HepG2 (cell line): ENCODE measurements at regions not wholly inside any gene's neighbourhood (a gene's known extent, or its start where the extent isn't known, plus 50 kb on each side); places are given as distances from the start of the nearest gene placed in this dataset.

Source experiments
- ATAC-seq: fragments of 200-7000 bp; cut with Tn5 transposase; 3 replicates; pipeline ENCODE4 v1.9.1; 2020; ENCODE audit warnings: mild to moderate bottlenecking, moderate library complexity
- BruUV-seq: library from RNA; stranded (reverse); fragments of 400-500 nt; replicated peaks from 2 replicates; lab custom pipeline; 2021; lab: Mats Ljungman, UMichigan
- CTCF ChIA-PET: fragments of 300-600 bp; formaldehyde crosslinking; extraction: SDS; loops from one replicate; lab custom pipeline; 2021; ENCODE audit warnings: low total read pairs, inconsistent platforms, low intra/inter-chr PET ratio; lab: Yijun Ruan, JAX
- POLR2A ChIA-PET: fragments of 350-600 bp; sonication (Branson Sonifier 250); formaldehyde crosslinking; loops from one replicate; lab custom pipeline; 2020; ENCODE audit warnings: antibody characterized with exemption, inconsistent platforms; lab: Yijun Ruan, JAX
- DNase-seq: peaks from one replicate; pipeline ENCODE4 v3.0.0-alpha.2; 2015; ENCODE audit warnings: low spot score
- FAIRE-seq: peaks from 3 replicates; lab custom pipeline; 2011; peaks lifted over from hg19 to GRCh38; lab: Jason Lieb, UNC
- H2AFZ ChIP-seq: one replicate; pipeline ENCODE4 v1.6.1; 2011; ENCODE audit warnings: low read length, inconsistent platforms
- H3K27ac ChIP-seq: fragments of 300-600 bp; 3 replicates; pipeline ENCODE4 v1.8.0; 2011; ENCODE audit warnings: mixed run types, mild to moderate bottlenecking, mixed read lengths, low read length, inconsistent platforms; ENCODE audit not compliant: insufficient read depth; ENCODE audit errors: extremely low read length
- H3K27me3 ChIP-seq, 2 experiments: fragments of 200-600 bp in 1 of 2; 2 replicates in 1 of 2; 3 replicates in 1 of 2; pipeline versions ENCODE4 v1.6.0 to v1.8.0; 2011; ENCODE audit warnings: low read length in 2 of 2, mild to moderate bottlenecking in 2 of 2, moderate library complexity in 2 of 2, inconsistent platforms in 1 of 2; ENCODE audit not compliant: insufficient read depth in 2 of 2, control insufficient read depth in 1 of 2
- H3K36me3 ChIP-seq, 2 experiments: fragments of 200-600 bp in 1 of 2; replicated peaks in 1 of 2; 2 replicates in 1 of 2; 3 replicates in 1 of 2; pipeline versions ENCODE4 v1.5.1 to v1.8.0; 2011; ENCODE audit warnings: low read length in 2 of 2, inconsistent platforms in 1 of 2; ENCODE audit not compliant: insufficient read depth in 2 of 2, control insufficient read depth in 1 of 2
- H3K4me1 ChIP-seq: 2 replicates; pipeline ENCODE4 v1.5.1; 2012; ENCODE audit warnings: low read length, inconsistent platforms; ENCODE audit not compliant: insufficient read depth
- H3K4me2 ChIP-seq: 2 replicates; pipeline ENCODE4 v1.6.0; 2011; ENCODE audit warnings: low read depth, low read length, inconsistent platforms
- H3K4me3 ChIP-seq, 3 experiments: fragments of 200-600 bp in 1 of 3; sonication (generic), shearing (Covaris generic) in 1 of 3; replicated peaks in 1 of 3; 2 replicates each; pipeline ENCODE4 v1.5.1; 2011 to 2016; ENCODE audit warnings: low read length in 3 of 3, inconsistent platforms in 2 of 3, low read depth in 2 of 3, mild to moderate bottlenecking in 2 of 3, control low read depth in 1 of 3, mixed read lengths in 1 of 3; ENCODE audit not compliant: insufficient read depth in 1 of 3
- H3K79me2 ChIP-seq: one replicate; pipeline ENCODE4 v1.6.1; 2011; ENCODE audit warnings: low read length, inconsistent platforms; ENCODE audit not compliant: insufficient read depth
- H3K9ac ChIP-seq: 2 replicates; pipeline ENCODE4 v1.6.0; 2011; ENCODE audit warnings: mild to moderate bottlenecking, low read depth, low read length, inconsistent platforms; ENCODE audit not compliant: insufficient read depth
- H3K9me3 ChIP-seq: 2 replicates; pipeline ENCODE4 v1.5.1; 2012; ENCODE audit warnings: mild to moderate bottlenecking, low read length
- H4K20me1 ChIP-seq: 2 replicates; pipeline ENCODE4 v1.6.0; 2011; ENCODE audit warnings: inconsistent platforms, mild to moderate bottlenecking, low read length, moderate library complexity; ENCODE audit not compliant: insufficient read depth
- ATF6 ChIP-seq: sonication (generic); formaldehyde crosslinking; conservative IDR thresholded peaks from 2 replicates; pipeline ENCODE4 v1.4.0; 2020; ENCODE audit warnings: missing genetic modification reagents
- IKZF1 ChIP-seq: fragments of 450-650 bp; IDR thresholded peaks from 2 replicates; pipeline ENCODE4 v1.7.1; 2016
- MAZ ChIP-seq, 2 experiments: sonication (generic) in 1 of 2; formaldehyde crosslinking in 1 of 2; IDR thresholded peaks; 2 replicates each; pipeline versions ENCODE4 v1.5.0 to v1.6.1; 2012 to 2020; ENCODE audit warnings: low read depth in 2 of 2, mild to moderate bottlenecking in 2 of 2, borderline replicate concordance in 1 of 2, improper control_type of control experiment in 1 of 2, low read length in 1 of 2, missing genetic modification reagents in 1 of 2, moderate library complexity in 1 of 2
- NFIC ChIP-seq: IDR thresholded peaks from 2 replicates; pipeline ENCODE4 v1.6.1; 2012; ENCODE audit warnings: mild to moderate bottlenecking, low read length, inconsistent platforms
- RBFOX2 ChIP-seq: fragments of 200-400 bp; formaldehyde crosslinking; IDR thresholded peaks from 2 replicates; pipeline ENCODE4 v1.6.1; 2017; ENCODE audit warnings: low read depth, mild to moderate bottlenecking, low read length
- TCF7 ChIP-seq: sonication (generic); IDR thresholded peaks from 2 replicates; pipeline ENCODE4 v1.6.1; 2016; ENCODE audit warnings: antibody characterized with exemption, low read depth
- U2AF2 ChIP-seq: fragments of 200-400 bp; formaldehyde crosslinking; IDR thresholded peaks from 2 replicates; pipeline ENCODE4 v1.6.1; 2017; ENCODE audit warnings: low read depth, mild to moderate bottlenecking, low read length
- ZFP37 ChIP-seq: sonication (generic); formaldehyde crosslinking; IDR thresholded peaks from 2 replicates; pipeline ENCODE4 v1.4.0; 2020; ENCODE audit warnings: missing genetic modification reagents, borderline replicate concordance
- ZNF367 ChIP-seq: sonication (generic); formaldehyde crosslinking; IDR thresholded peaks from 2 replicates; pipeline ENCODE4 v1.4.0; 2020; ENCODE audit warnings: missing genetic modification reagents, borderline replicate concordance
- ZNF768 ChIP-seq: sonication (generic); formaldehyde crosslinking; IDR thresholded peaks from 2 replicates; pipeline ENCODE4 v1.4.0; 2020; ENCODE audit warnings: missing genetic modification reagents
- WGBS: methylation state at CpG from one replicate; pipeline ENCODE4 v1.1.6; 2017; ENCODE audit warnings: low lambda C conversion rate; 5-methylcytosine and 5-hydroxymethylcytosine counted together
- in situ Hi-C: cut with HindIII; loops from 2 replicates; pipeline ENCODE4 v1.10.0; 2017; ENCODE audit warnings: low pct_unique_long_range_greater_than_20kb; ENCODE audit not compliant: extremely low pct_ligation_motif_present
- intact Hi-C: fragments of 100-400 bp; cut with micrococcal nuclease; formaldehyde crosslinking; loops from one replicate; pipeline ENCODE4 v1.10.0; 2022; ENCODE audit not compliant: unreplicated experiment
- TF ChIP-seq, protein P1 (sequence below): sonication (generic); formaldehyde crosslinking; IDR thresholded peaks from 2 replicates; pipeline ENCODE4 v1.5.1; 2020; ENCODE audit warnings: mild to moderate bottlenecking, missing genetic modification reagents
- TF ChIP-seq, protein P2 (sequence below): IDR thresholded peaks from 2 replicates; pipeline ENCODE4 v1.6.1; 2018; ENCODE audit warnings: missing genetic modification reagents
- TF ChIP-seq, protein P3 (sequence below): sonication (generic); formaldehyde crosslinking; conservative IDR thresholded peaks from 2 replicates; pipeline ENCODE4 v1.8.0; 2022; ENCODE audit warnings: mild to moderate bottlenecking, moderate library complexity, missing genetic modification reagents
- TF ChIP-seq, protein P4 (sequence below): sonication (generic); formaldehyde crosslinking; IDR thresholded peaks from 2 replicates; pipeline ENCODE4 v1.4.0; 2020; ENCODE audit warnings: missing genetic modification reagents, borderline replicate concordance

DNA sequence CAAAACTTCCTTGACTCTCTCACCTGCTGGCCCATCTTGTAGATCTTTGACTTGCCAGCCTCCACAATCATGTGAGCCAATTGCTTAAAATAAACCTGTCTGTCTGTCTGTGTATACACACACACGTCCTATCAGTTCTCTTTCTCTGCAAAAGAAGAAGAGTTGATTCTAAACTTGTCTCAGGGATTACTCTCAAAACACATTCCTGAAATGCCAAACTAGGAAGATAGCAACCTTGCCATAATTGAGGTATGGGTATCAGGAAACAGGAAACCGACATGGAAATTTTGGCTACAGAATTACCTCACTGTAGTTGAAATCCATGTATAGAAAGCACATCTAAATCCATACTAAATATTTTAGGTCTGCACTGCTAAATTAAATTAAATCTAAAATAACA, 483.4 kb downstream of the PLK2 start:
- 0% methylated on average over 2 of the region's 2 CpGs for WGBS
- Histone ChIP-seq H3K27me3 (no peaks in the 10 kb centered on the region), H3K4me3 (no peak overlapping the region), H3K36me3 (no peaks in the 10 kb centered on the region), H2AFZ (no peak overlapping the region), H3K9me3 (no peaks in the 10 kb centered on the region), H3K79me2 (no peaks in the 10 kb centered on the region), H3K4me2 (no peak overlapping the region), H3K9ac (no peak overlapping the region), H3K27ac (no peak overlapping the region), H4K20me1 (no peaks in the 10 kb centered on the region), H3K4me1 (no peaks in the 10 kb centered on the region)
- intact Hi-C loops, result no loop called here
- no peak for DNase-seq
- in situ Hi-C loops, result no loop called here
- no peak for ATAC-seq
- CTCF ChIA-PET, result no interaction called here
- POLR2A ChIA-PET, result no interaction called here
- BruUV-seq, result no TSS peak
- FAIRE-seq, result no peak
- TF ChIP-seq, protein P1, sequence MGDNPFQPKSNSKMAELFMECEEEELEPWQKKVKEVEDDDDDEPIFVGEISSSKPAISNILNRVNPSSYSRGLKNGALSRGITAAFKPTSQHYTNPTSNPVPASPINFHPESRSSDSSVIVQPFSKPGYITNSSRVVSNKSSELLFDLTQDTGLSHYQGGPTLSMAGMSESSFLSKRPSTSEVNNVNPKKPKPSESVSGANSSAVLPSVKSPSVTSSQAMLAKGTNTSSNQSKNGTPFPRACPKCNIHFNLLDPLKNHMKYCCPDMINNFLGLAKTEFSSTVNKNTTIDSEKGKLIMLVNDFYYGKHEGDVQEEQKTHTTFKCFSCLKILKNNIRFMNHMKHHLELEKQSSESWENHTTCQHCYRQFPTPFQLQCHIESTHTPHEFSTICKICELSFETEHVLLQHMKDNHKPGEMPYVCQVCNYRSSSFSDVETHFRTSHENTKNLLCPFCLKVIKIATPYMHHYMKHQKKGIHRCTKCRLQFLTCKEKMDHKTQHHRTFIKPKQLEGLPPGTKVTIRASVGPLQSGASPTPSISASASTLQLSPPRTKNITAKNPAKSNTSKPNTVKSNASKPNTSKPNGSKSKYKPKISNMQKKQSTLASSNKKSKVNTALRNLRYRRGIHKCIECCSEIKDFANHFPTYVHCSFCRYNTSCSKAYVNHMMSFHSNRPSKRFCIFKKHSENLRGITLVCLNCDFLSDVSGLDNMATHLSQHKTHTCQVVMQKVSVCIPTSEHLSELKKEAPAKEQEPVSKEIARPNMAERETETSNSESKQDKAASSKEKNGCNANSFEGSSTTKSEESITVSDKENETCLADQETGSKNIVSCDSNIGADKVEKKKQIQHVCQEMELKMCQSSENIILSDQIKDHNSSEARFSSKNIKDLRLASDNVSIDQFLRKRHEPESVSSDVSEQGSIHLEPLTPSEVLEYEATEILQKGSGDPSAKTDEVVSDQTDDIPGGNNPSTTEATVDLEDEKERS (CRISPR knock-in tag), result no peak
- TF ChIP-seq U2AF2, result no peak
- TF ChIP-seq, protein P2, sequence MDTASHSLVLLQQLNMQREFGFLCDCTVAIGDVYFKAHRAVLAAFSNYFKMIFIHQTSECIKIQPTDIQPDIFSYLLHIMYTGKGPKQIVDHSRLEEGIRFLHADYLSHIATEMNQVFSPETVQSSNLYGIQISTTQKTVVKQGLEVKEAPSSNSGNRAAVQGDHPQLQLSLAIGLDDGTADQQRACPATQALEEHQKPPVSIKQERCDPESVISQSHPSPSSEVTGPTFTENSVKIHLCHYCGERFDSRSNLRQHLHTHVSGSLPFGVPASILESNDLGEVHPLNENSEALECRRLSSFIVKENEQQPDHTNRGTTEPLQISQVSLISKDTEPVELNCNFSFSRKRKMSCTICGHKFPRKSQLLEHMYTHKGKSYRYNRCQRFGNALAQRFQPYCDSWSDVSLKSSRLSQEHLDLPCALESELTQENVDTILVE (CRISPR knock-in tag), result no peak
- TF ChIP-seq, protein P3, sequence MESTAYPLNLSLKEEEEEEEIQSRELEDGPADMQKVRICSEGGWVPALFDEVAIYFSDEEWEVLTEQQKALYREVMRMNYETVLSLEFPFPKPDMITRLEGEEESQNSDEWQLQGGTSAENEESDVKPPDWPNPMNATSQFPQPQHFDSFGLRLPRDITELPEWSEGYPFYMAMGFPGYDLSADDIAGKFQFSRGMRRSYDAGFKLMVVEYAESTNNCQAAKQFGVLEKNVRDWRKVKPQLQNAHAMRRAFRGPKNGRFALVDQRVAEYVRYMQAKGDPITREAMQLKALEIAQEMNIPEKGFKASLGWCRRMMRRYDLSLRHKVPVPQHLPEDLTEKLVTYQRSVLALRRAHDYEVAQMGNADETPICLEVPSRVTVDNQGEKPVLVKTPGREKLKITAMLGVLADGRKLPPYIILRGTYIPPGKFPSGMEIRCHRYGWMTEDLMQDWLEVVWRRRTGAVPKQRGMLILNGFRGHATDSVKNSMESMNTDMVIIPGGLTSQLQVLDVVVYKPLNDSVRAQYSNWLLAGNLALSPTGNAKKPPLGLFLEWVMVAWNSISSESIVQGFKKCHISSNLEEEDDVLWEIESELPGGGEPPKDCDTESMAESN (CRISPR knock-in tag), result no peak
- TF ChIP-seq RBFOX2, result no peak
- no peak for TF ChIP-seq IKZF1
- no peak for TF ChIP-seq ZFP37 (CRISPR knock-in tag)
- TF ChIP-seq ATF6 (CRISPR knock-in tag), result no peak
- no peak for TF ChIP-seq ZNF367
- TF ChIP-seq, protein P4, sequence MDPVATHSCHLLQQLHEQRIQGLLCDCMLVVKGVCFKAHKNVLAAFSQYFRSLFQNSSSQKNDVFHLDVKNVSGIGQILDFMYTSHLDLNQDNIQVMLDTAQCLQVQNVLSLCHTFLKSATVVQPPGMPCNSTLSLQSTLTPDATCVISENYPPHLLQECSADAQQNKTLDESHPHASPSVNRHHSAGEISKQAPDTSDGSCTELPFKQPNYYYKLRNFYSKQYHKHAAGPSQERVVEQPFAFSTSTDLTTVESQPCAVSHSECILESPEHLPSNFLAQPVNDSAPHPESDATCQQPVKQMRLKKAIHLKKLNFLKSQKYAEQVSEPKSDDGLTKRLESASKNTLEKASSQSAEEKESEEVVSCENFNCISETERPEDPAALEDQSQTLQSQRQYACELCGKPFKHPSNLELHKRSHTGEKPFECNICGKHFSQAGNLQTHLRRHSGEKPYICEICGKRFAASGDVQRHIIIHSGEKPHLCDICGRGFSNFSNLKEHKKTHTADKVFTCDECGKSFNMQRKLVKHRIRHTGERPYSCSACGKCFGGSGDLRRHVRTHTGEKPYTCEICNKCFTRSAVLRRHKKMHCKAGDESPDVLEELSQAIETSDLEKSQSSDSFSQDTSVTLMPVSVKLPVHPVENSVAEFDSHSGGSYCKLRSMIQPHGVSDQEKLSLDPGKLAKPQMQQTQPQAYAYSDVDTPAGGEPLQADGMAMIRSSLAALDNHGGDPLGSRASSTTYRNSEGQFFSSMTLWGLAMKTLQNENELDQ, result no peak
- TF ChIP-seq TCF7, result no peak
- TF ChIP-seq ZNF768 (CRISPR knock-in tag), result no peak
- TF ChIP-seq MAZ (IDR thresholded peaks at IDR 0.05; ENCODE audit: borderline replicate concordance, low read depth, low read length), result no peak
- TF ChIP-seq MAZ (CRISPR knock-in tag; IDR thresholded peaks at IDR 0.05; ENCODE audit: low read depth), result no peak
- no peak for TF ChIP-seq NFIC
